B cell (primary cell): ENCODE measurements at regions not wholly inside any gene's neighbourhood (a gene's known extent, or its start where the extent isn't known, plus 50 kb on each side); places are given as distances from the start of the nearest gene placed in this dataset.
"Not testable (repeated sequence)": the region's sequence is repeated elsewhere in the genome, so short reads cannot be mapped to it uniquely, and the experiment has no call there.

Experiments used
- ATAC-seq: fragments of 200-7000 bp; cut with Tn5 transposase; one replicate; pipeline ENCODE4 v1.10.0; 2021; ENCODE audit warnings: low read depth, mild to moderate bottlenecking, moderate number of reproducible peaks, moderate library complexity
- CTCF ChIA-PET: fragments of 350-600 bp; sonication (Branson Sonifier 250); formaldehyde crosslinking; loops from one replicate; lab custom pipeline; 2021; ENCODE audit warnings: antibody characterized with exemption, inconsistent platforms; lab: Charles Lee
- POLR2A ChIA-PET: fragments of 350-600 bp; sonication (Branson Sonifier 250); formaldehyde crosslinking; loops from one replicate; lab custom pipeline; 2021; ENCODE audit warnings: antibody characterized with exemption; lab: Charles Lee
- DNase-seq: peaks from one replicate; pipeline ENCODE4 v3.0.0; 2013
- H2AFZ ChIP-seq: 2 replicates; pipeline ENCODE4 v1.6.1; 2012; ENCODE audit warnings: mild to moderate bottlenecking, low read depth, low read length; ENCODE audit not compliant: insufficient read depth, poor library complexity, severe bottlenecking
- H3K27ac ChIP-seq, 2 donors: 1 replicate in 1 of 2; 2 replicates in 1 of 2; pipeline ENCODE4 v1.5.1; 2012 to 2013; ENCODE audit warnings: low read length in 2 of 2, mild to moderate bottlenecking in 2 of 2, moderate library complexity in 1 of 2
- H3K27me3 ChIP-seq, 4 experiments: fragments of 200-600 bp in 1 of 4; sonication (generic) in 1 of 4; replicated peaks in 1 of 4; 1 replicate in 2 of 4; 2 replicates in 2 of 4; pipeline versions ENCODE4 v1.6.1 to v1.7.0; 2013 to 2016; ENCODE audit warnings: low read length in 3 of 4, mild to moderate bottlenecking in 2 of 4, mixed read lengths in 1 of 4, moderate library complexity in 1 of 4; ENCODE audit not compliant: insufficient read depth in 4 of 4, control insufficient read depth in 3 of 4; ENCODE audit errors: control extremely low read depth in 1 of 4
- H3K36me3 ChIP-seq, 2 experiments: replicated peaks in 1 of 2; 1 replicate in 1 of 2; 2 replicates in 1 of 2; pipeline versions ENCODE4 v1.6.1 to v1.7.1; 2013; ENCODE audit warnings: low read length in 1 of 2; ENCODE audit not compliant: insufficient read depth in 2 of 2, control insufficient read depth in 1 of 2; ENCODE audit errors: control extremely low read depth in 1 of 2, extremely low read depth in 1 of 2
- H3K4me1 ChIP-seq, 2 donors: fragments of 200-600 bp in 1 of 2; sonication (generic) in 1 of 2; 1 replicate in 1 of 2; 2 replicates in 1 of 2; pipeline versions ENCODE4 v1.5.1 to v1.6.1; 2013 to 2017; ENCODE audit warnings: low read length in 2 of 2; ENCODE audit not compliant: control insufficient read depth in 2 of 2, insufficient read depth in 2 of 2
- H3K4me2 ChIP-seq: replicated peaks from 2 replicates; pipeline ENCODE3; 2012; ENCODE audit warnings: mild to moderate bottlenecking, low read depth, low read length; ENCODE audit not compliant: poor library complexity, severe bottlenecking
- H3K4me3 ChIP-seq, 5 experiments: fragments of 200-600 bp in 1 of 5; sonication (generic) in 1 of 5; 1 replicate in 3 of 5; 2 replicates in 2 of 5; pipeline versions ENCODE4 v1.5.1 to v1.7.0; 2011 to 2016; ENCODE audit warnings: low read length in 4 of 5, mild to moderate bottlenecking in 4 of 5, low read depth in 2 of 5, control low read depth in 1 of 5, moderate library complexity in 1 of 5; ENCODE audit not compliant: insufficient read depth in 1 of 5; ENCODE audit errors: control extremely low read depth in 1 of 5, extremely low read depth in 1 of 5
- H3K79me2 ChIP-seq: fragments of 200-600 bp; sonication (generic); one replicate; pipeline ENCODE4 v1.6.0; 2016; ENCODE audit warnings: low read length; ENCODE audit not compliant: control insufficient read depth, insufficient read depth
- H3K9ac ChIP-seq: fragments of 200-600 bp; sonication (generic); 2 replicates; pipeline ENCODE4 v1.6.1; 2017; ENCODE audit warnings: mild to moderate bottlenecking, low read length, moderate library complexity
- H3K9me3 ChIP-seq, 3 donors: one replicate each; pipeline versions ENCODE4 v1.6.1 to v1.7.1; 2013; ENCODE audit warnings: low read length in 2 of 3; ENCODE audit not compliant: control insufficient read depth in 2 of 3, insufficient read depth in 1 of 3; ENCODE audit errors: control extremely low read depth in 1 of 3
- H4K20me1 ChIP-seq: 2 replicates; pipeline ENCODE4 v1.6.0; 2012; ENCODE audit warnings: mild to moderate bottlenecking, low read length; ENCODE audit not compliant: insufficient read depth, control insufficient read depth, poor library complexity, severe bottlenecking
- H3K27ac Mint-ChIP-seq: one replicate; pipeline ENCODE4 v1.8.0; 2021; ENCODE audit warnings: mixed read lengths
- H3K27me3 Mint-ChIP-seq: one replicate; pipeline ENCODE4 v1.8.0; 2021; ENCODE audit warnings: mixed read lengths
- H3K4me1 Mint-ChIP-seq: one replicate; pipeline ENCODE4 v1.8.0; 2021; ENCODE audit warnings: mixed read lengths
- H3K4me3 Mint-ChIP-seq: one replicate; pipeline ENCODE4 v1.8.0; 2021; ENCODE audit warnings: mixed read lengths
- H3K9me3 Mint-ChIP-seq: one replicate; pipeline ENCODE4 v1.8.0; 2022; ENCODE audit warnings: mixed read lengths; ENCODE audit not compliant: insufficient read depth
- EZH2 ChIP-seq: IDR thresholded peaks from 2 replicates; pipeline ENCODE4 v1.6.1; 2012; ENCODE audit warnings: borderline replicate concordance, low read depth, mild to moderate bottlenecking, moderate library complexity, low read length; ENCODE audit not compliant: insufficient read depth, poor library complexity, severe bottlenecking
- WGBS: methylation state at CpG from one replicate; pipeline ENCODE4 v1.1.5; 2013; ENCODE audit warnings: missing lambda C conversion rate; ENCODE audit not compliant: insufficient coverage; 5-methylcytosine and 5-hydroxymethylcytosine counted together
- intact Hi-C: fragments of 100-400 bp; cut with micrococcal nuclease; formaldehyde crosslinking; loops from one replicate; pipeline ENCODE4 v1.10.0; 2022
- TF ChIP-seq, protein P1 (sequence below): fragments of 200-600 bp; IDR thresholded peaks from one replicate; pipeline ENCODE4 v1.8.0; 2022; ENCODE audit warnings: antibody characterized with exemption, mild to moderate bottlenecking

DNA sequence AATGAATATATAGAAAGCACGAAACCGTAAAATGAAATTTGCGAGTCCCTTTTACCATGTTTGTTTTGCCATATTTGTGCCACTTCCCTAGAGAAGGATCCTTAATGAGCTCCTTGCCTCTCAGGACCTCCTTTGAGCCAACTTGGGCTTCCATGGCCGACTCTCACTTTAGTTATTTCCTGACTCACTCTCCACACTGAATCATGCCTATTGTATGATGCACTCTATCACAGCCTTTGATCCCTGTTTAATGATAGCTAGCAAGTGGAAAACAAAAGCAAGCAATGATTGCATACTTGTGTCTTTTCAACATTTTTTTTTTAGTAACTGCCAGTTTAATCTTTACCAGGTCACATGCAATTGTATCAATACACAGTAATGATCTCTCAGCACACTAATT is 153.2 kb downstream of the CCER1 start:
- H3K4me3 ChIP-seq, result no peak overlapping the region
- no peak overlapping the region for H3K4me2 ChIP-seq
- intact Hi-C loops, result no loop called here
- H3K27ac Mint-ChIP-seq, result no peak overlapping the region
- H3K27ac ChIP-seq, result no peak overlapping the region
- ChIA-PET POLR2A (no interaction called here), CTCF (no interaction called here)
- H3K9me3 Mint-ChIP-seq, result peaks cover 5% of the 10 kb centered on the region
- H3K27me3 Mint-ChIP-seq, result no peaks in the 10 kb centered on the region
- peaks cover 0 to 3% (median 0%) of the 10 kb centered on the region in 3 donors for H3K9me3 ChIP-seq
- no peaks in the 10 kb centered on the region for H3K4me1 Mint-ChIP-seq
- no peak for ATAC-seq
- WGBS, result 80% methylated on average over 1 of the region's 4 CpGs
- no peaks in the 10 kb centered on the region for H3K36me3 ChIP-seq
- no peak overlapping the region for H3K4me3 Mint-ChIP-seq
- no peaks in the 10 kb centered on the region for H4K20me1 ChIP-seq
- no peak for DNase-seq
- H3K4me1 ChIP-seq, result no peaks in the 10 kb centered on the region
- no peak overlapping the region for H2AFZ ChIP-seq
- no peak overlapping the region for H3K9ac ChIP-seq
- H3K27me3 ChIP-seq, result no peaks in the 10 kb centered on the region
- no peaks in the 10 kb centered on the region for H3K79me2 ChIP-seq
- no peak for TF ChIP-seq EZH2
- TF ChIP-seq, protein P1, sequence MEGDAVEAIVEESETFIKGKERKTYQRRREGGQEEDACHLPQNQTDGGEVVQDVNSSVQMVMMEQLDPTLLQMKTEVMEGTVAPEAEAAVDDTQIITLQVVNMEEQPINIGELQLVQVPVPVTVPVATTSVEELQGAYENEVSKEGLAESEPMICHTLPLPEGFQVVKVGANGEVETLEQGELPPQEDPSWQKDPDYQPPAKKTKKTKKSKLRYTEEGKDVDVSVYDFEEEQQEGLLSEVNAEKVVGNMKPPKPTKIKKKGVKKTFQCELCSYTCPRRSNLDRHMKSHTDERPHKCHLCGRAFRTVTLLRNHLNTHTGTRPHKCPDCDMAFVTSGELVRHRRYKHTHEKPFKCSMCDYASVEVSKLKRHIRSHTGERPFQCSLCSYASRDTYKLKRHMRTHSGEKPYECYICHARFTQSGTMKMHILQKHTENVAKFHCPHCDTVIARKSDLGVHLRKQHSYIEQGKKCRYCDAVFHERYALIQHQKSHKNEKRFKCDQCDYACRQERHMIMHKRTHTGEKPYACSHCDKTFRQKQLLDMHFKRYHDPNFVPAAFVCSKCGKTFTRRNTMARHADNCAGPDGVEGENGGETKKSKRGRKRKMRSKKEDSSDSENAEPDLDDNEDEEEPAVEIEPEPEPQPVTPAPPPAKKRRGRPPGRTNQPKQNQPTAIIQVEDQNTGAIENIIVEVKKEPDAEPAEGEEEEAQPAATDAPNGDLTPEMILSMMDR, result no peak

DNA sequence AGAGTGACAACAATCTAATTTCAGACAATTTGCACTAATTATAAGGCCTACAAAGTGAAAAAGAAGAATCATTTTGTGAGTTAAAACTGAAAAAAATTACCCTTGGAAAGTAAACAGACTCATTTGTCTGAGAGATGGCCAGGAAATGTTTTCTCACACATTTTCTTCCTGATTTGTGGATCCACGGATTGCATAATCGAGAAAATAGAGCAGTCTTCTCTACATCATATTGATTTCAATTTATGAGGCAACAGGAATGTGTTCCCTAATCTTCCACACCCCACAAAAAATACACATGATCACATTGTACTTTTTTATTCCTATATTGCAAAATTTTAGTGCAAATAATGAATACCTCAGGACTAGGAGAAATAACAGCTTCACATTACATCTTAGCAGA is 160.8 kb downstream of the CCER1 start:
- Histone ChIP-seq H3K79me2 (no peaks in the 10 kb centered on the region), H3K4me3 (no peak overlapping the region), H3K9ac (no peak overlapping the region), H3K4me2 (no peak overlapping the region), H3K4me1 (no peaks in the 10 kb centered on the region), H3K27ac (no peak overlapping the region), H2AFZ (no peak overlapping the region), H3K36me3 (no peaks in the 10 kb centered on the region), H3K27me3 (no peaks in the 10 kb centered on the region), H4K20me1 (no peaks in the 10 kb centered on the region), H3K9me3 (no peaks in the 10 kb centered on the region)
- ATAC-seq, result no peak
- WGBS, result no CpG with 5 or more reads among the region's 2 CpGs
- Mint-ChIP-seq H3K9me3 (peaks cover 5% of the 10 kb centered on the region), H3K27ac (no peak overlapping the region), H3K27me3 (no peaks in the 10 kb centered on the region), H3K4me3 (no peak overlapping the region), H3K4me1 (no peaks in the 10 kb centered on the region)
- no peak for DNase-seq
- intact Hi-C loops, result no loop called here
- TF ChIP-seq EZH2, result no peak
- TF ChIP-seq, protein P1, result no peak
- ChIA-PET CTCF (no interaction called here), POLR2A (no interaction called here)

DNA sequence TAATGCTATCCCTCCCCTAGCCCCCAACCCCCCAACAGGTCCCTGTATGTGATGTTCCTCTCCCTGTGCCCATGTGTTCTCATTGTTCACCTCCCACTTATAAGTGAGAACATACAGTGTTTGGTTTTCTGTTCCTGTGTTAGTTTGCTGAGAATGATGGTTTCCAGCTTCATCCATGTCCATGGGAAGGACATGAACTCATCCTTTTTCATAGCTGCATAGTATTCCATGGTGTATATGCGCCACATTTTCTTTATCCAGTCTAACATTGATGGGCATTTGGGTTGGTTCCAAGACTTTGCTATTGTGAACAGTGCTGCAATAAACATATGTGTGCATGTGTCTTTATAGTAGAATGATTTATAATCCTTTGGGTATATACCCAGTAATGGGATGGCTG is 162.3 kb downstream of the CCER1 start:
- no CpG with 5 or more reads among the region's 1 CpG for WGBS
- ATAC-seq, H3K4me3 Mint-ChIP-seq, H3K9ac ChIP-seq, H3K9me3 Mint-ChIP-seq, H3K79me2 ChIP-seq, H3K4me1 ChIP-seq, H3K4me3 ChIP-seq, H3K36me3 ChIP-seq, H3K9me3 ChIP-seq, H2AFZ ChIP-seq, CTCF ChIA-PET, H3K4me2 ChIP-seq, H3K27me3 Mint-ChIP-seq, H3K27ac ChIP-seq, POLR2A ChIA-PET, H3K4me1 Mint-ChIP-seq, H3K27me3 ChIP-seq, H3K27ac Mint-ChIP-seq, intact Hi-C loops, H4K20me1 ChIP-seq, DNase-seq: not testable (repeated sequence)
